ENCODE measurements at regions not wholly inside any gene's neighbourhood (a gene's known extent, or its start where the extent isn't known, plus 50 kb on each side); places are given as distances from the start of the nearest gene placed in this dataset.

GRCh38 chr6:82801083-82801482 lies 264.6 kb downstream of the UBE3D start:
- TF ChIP-seq, protein P1, sequence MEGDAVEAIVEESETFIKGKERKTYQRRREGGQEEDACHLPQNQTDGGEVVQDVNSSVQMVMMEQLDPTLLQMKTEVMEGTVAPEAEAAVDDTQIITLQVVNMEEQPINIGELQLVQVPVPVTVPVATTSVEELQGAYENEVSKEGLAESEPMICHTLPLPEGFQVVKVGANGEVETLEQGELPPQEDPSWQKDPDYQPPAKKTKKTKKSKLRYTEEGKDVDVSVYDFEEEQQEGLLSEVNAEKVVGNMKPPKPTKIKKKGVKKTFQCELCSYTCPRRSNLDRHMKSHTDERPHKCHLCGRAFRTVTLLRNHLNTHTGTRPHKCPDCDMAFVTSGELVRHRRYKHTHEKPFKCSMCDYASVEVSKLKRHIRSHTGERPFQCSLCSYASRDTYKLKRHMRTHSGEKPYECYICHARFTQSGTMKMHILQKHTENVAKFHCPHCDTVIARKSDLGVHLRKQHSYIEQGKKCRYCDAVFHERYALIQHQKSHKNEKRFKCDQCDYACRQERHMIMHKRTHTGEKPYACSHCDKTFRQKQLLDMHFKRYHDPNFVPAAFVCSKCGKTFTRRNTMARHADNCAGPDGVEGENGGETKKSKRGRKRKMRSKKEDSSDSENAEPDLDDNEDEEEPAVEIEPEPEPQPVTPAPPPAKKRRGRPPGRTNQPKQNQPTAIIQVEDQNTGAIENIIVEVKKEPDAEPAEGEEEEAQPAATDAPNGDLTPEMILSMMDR (conservative IDR thresholded peaks at IDR 0.05 in 1 of 2, IDR thresholded peaks at IDR 0.05 in 1 of 2; ENCODE audit: extremely low read depth in 1 of 2, insufficient read depth in 1 of 2, low read depth in 1 of 2, low read length in 2 of 2), result no peak
- TF ChIP-seq EZH2 (IDR thresholded peaks at IDR 0.05; ENCODE audit: borderline replicate concordance, low read length), result no peak
